ENCODE measurements at regions not wholly inside any gene's neighbourhood (a gene's known extent, or its start where the extent isn't known, plus 50 kb on each side); places are given as distances from the start of the nearest gene placed in this dataset.

- DNase-seq (ENCODE audit: low read depth): peak; percentile 94
Observed at GRCh38 chr21:43333298-43334062, 93.5 kb downstream of the SIK1 start.

DNA sequence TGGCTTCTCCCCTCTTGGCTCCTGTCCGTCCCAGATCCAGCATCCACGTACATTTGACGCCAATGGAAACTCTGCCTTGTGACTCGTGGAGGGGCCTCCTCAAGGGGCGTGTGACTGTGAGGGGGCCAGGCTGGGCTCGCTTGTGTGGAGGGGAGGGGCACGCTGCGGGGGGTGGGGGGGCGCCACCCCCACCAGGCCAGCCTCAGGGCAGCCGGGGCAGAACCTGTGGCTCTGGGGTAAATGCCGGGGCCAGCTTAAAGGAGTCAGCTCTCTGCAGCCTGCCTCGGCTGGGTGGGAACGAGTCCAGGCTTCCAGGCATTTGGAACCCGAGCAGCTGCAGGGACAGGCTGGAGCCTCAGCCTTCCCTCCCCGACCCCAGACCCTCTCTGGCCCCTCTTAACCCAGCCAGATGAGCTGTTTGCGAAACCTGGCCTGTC lies 94.1 kb downstream of the SIK1 start:
- no peak for DNase-seq (ENCODE audit: low read depth)

GRCh38 chr21:43331962-43332828 lies 94.7 kb downstream of the SIK1 start:
- DNase-seq (ENCODE audit: low read depth): peak; percentile 80

GRCh38 chr21:43331111-43331961 lies 95.6 kb downstream of the SIK1 start:
- DNase-seq (ENCODE audit: low read depth): no peak

GRCh38 chr21:43330306-43330881 lies 96.5 kb downstream of the SIK1 start:
- no peak for DNase-seq (ENCODE audit: low read depth)

GRCh38 chr21:43329711-43330269 lies 97.1 kb downstream of the SIK1 start:
- DNase-seq (ENCODE audit: low read depth): no peak

- DNase-seq (ENCODE audit: low read depth): no peak
Observed at GRCh38 chr21:43328958-43329691, 97.8 kb downstream of the SIK1 start.

GRCh38 chr21:43328185-43328957 lies 98.6 kb downstream of the SIK1 start:
- no peak for DNase-seq (ENCODE audit: low read depth)

GRCh38 chr21:43325968-43326715 lies 100.8 kb downstream of the SIK1 start:
- no peak for DNase-seq (ENCODE audit: low read depth)

GRCh38 chr21:43325036-43325435 lies 101.9 kb downstream of the SIK1 start:
- no peak for DNase-seq (ENCODE audit: low read depth)

DNA sequence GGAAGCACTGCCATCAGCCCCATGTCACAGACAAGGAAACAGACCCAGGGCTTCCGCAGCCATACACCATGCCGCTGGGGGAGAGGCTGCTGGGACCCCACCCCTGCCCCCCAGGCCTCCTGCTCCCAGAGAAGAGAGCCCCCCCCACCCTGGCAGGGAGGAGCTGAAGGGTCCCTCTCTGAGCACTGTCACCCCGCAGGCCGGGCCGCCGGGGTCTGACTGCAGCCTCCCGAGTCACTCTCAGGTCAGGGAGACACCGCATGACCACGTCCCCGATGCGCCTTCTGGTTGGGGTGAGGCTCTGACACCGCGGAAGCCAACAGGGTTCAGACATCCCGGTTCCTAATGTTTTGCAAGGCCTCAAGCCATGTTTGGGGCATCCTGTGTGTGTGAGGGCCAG lies 102.3 kb downstream of the SIK1 start:
- DNase-seq (ENCODE audit: low read depth): no peak

DNA sequence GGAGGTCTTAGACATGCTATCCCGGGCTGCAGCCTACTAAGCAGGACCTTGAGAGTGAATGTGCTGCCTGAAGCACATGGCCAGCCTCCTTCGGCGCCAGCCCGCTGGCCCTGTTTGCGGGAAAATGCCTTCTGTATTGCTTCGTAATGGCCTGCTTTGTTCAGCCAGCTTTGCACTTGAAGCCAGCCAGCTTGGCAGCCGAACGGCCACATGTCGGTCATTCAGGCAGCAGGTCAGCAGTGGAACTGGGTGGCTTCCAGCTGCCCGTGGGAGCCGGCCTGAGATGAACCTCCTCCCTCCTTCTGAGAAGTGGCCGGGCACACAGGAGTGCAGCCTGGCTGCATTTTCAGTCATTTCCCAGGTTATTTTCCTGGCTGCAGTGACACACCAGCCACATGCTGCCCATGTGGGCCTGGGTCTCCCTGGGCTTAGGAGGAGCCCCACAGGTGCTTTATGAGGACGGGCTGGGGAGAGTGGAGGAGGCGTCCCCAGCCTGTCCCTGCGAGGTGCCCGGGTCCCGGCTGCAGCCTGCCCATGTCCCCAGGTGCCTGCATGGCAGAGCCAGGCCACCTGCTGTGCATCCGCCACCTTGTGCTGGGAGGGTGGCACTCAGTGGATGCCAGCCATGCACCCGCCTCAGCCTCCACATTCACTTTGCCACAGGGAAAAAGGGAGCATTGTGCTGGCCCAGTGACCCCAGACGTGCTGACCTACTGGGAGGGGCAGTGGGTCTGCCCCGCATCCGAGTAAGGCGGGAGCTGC lies 103.5 kb downstream of the SIK1 start:
- no peak for DNase-seq (ENCODE audit: low read depth)

GRCh38 chr21:43322805-43323204 lies 104.1 kb downstream of the SIK1 start:
- peak; percentile 21 for DNase-seq (ENCODE audit: low read depth)

- no peak for DNase-seq (ENCODE audit: low read depth)
Observed at GRCh38 chr21:43322311-43322710, 104.6 kb downstream of the SIK1 start.

- no peak for DNase-seq (ENCODE audit: low read depth)
Observed at GRCh38 chr21:43321611-43322010, 105.3 kb downstream of the SIK1 start.

- no peak for DNase-seq (ENCODE audit: low read depth)
Observed at GRCh38 chr21:43321111-43321510, 105.8 kb downstream of the SIK1 start.

GRCh38 chr21:43320526-43320925 lies 106.4 kb downstream of the SIK1 start:
- DNase-seq (ENCODE audit: low read depth): no peak
